Activated B cell treated with CpG ODN at 0.5 μM for 24 hours (primary cell): ENCODE measurements at regions not wholly inside any gene's neighbourhood (a gene's known extent, or its start where the extent isn't known, plus 50 kb on each side); places are given as distances from the start of the nearest gene placed in this dataset.

Experiments used
- ATAC-seq: fragments of 200-7000 bp; cut with Tn5 transposase; one replicate; pipeline ENCODE4 v1.10.0; 2021; ENCODE audit warnings: low read depth, mild to moderate bottlenecking, moderate library complexity
- CTCF ChIA-PET: fragments of 350-600 bp; sonication (Branson Sonifier 250); formaldehyde crosslinking; loops from one replicate; lab custom pipeline; 2021; ENCODE audit warnings: antibody characterized with exemption; lab: Charles Lee
- POLR2A ChIA-PET: fragments of 350-600 bp; sonication (Branson Sonifier 250); formaldehyde crosslinking; loops from one replicate; lab custom pipeline; 2021; ENCODE audit warnings: antibody characterized with exemption; lab: Charles Lee
- DNase-seq: peaks from one replicate; pipeline ENCODE4 v3.0.0; 2022
- H3K27ac Mint-ChIP-seq: one replicate; pipeline ENCODE4 v1.8.0; 2020; ENCODE audit warnings: mixed read lengths
- H3K27me3 Mint-ChIP-seq: one replicate; pipeline ENCODE4 v1.8.0; 2021; ENCODE audit warnings: mixed read lengths
- H3K36me3 Mint-ChIP-seq: one replicate; pipeline ENCODE4 v1.8.0; 2021; ENCODE audit warnings: low read depth, mixed read lengths
- H3K4me1 Mint-ChIP-seq: one replicate; pipeline ENCODE4 v1.8.0; 2021; ENCODE audit warnings: mixed read lengths
- H3K4me3 Mint-ChIP-seq: one replicate; pipeline ENCODE4 v1.8.0; 2020; ENCODE audit warnings: mild to moderate bottlenecking, mixed read lengths
- H3K9me3 Mint-ChIP-seq: one replicate; pipeline ENCODE4 v1.8.0; 2020; ENCODE audit warnings: mixed read lengths
- CTCF ChIP-seq: fragments of 200-600 bp; IDR thresholded peaks from one replicate; pipeline ENCODE4 v1.8.0; 2022; ENCODE audit warnings: antibody characterized with exemption, mild to moderate bottlenecking
- intact Hi-C: fragments of 100-400 bp; cut with micrococcal nuclease; formaldehyde crosslinking; loops from one replicate; pipeline ENCODE4 v1.15.1; 2024

GRCh38 chr5:113692891-113693457 is 179.5 kb downstream of the YTHDC2 start:
- ChIA-PET POLR2A (no interaction called here), CTCF (no interaction called here)
- Mint-ChIP-seq H3K4me3 (no peak overlapping the region), H3K9me3 (no peaks in the 10 kb centered on the region), H3K27me3 (peaks cover 22% of the 10 kb centered on the region), H3K36me3 (no peaks in the 10 kb centered on the region), H3K27ac (no peak overlapping the region), H3K4me1 (no peaks in the 10 kb centered on the region)
- intact Hi-C loops = no loop called here
- no peak for TF ChIP-seq CTCF
- DNase-seq = no peak
- ATAC-seq = no peak

GRCh38 chr5:113693701-113694100 is 180.2 kb downstream of the YTHDC2 start:
- Mint-ChIP-seq H3K4me1 (no peaks in the 10 kb centered on the region), H3K27me3 (peaks cover 21% of the 10 kb centered on the region), H3K36me3 (no peaks in the 10 kb centered on the region), H3K9me3 (no peaks in the 10 kb centered on the region), H3K27ac (no peak overlapping the region), H3K4me3 (no peak overlapping the region)
- no peak for DNase-seq
- POLR2A ChIA-PET = no interaction called here
- CTCF ChIA-PET = no interaction called here
- TF ChIP-seq CTCF = no peak
- intact Hi-C loops = no loop called here
- no peak for ATAC-seq

GRCh38 chr5:113694576-113694975 is 181.1 kb downstream of the YTHDC2 start:
- Mint-ChIP-seq H3K9me3 (no peaks in the 10 kb centered on the region), H3K36me3 (no peaks in the 10 kb centered on the region), H3K27me3 (peaks cover 17% of the 10 kb centered on the region), H3K27ac (no peak overlapping the region), H3K4me3 (no peak overlapping the region), H3K4me1 (no peaks in the 10 kb centered on the region)
- ChIA-PET CTCF (no interaction called here), POLR2A (no interaction called here)
- DNase-seq (no peak), ATAC-seq (no peak)
- intact Hi-C loops = no loop called here
- no peak for TF ChIP-seq CTCF

GRCh38 chr5:113703266-113703665 is 189.8 kb downstream of the YTHDC2 start:
- intact Hi-C loops = no loop called here
- no peak for DNase-seq
- no peaks in the 10 kb centered on the region for H3K36me3 Mint-ChIP-seq
- no peak for TF ChIP-seq CTCF
- H3K4me1 Mint-ChIP-seq = no peaks in the 10 kb centered on the region
- H3K27ac Mint-ChIP-seq = no peak overlapping the region
- ATAC-seq = no peak
- H3K27me3 Mint-ChIP-seq = no peaks in the 10 kb centered on the region
- no peak overlapping the region for H3K4me3 Mint-ChIP-seq
- CTCF ChIA-PET = no interaction called here
- peaks cover 19% of the 10 kb centered on the region for H3K9me3 Mint-ChIP-seq
- POLR2A ChIA-PET = no interaction called here

- intact Hi-C loops = no loop called here
- H3K9me3 Mint-ChIP-seq = peaks cover 19% of the 10 kb centered on the region
- ChIA-PET POLR2A (no interaction called here), CTCF (no interaction called here)
- H3K4me3 Mint-ChIP-seq = no peak overlapping the region
- H3K36me3 Mint-ChIP-seq = no peaks in the 10 kb centered on the region
- ATAC-seq (no peak), DNase-seq (no peak)
- no peaks in the 10 kb centered on the region for H3K27me3 Mint-ChIP-seq
- H3K27ac Mint-ChIP-seq = no peak overlapping the region
- no peaks in the 10 kb centered on the region for H3K4me1 Mint-ChIP-seq
- no peak for TF ChIP-seq CTCF
Measured at GRCh38 chr5:113705657-113706056, 192.2 kb downstream of the YTHDC2 start.
